HG03135 (cell line): ENCODE measurements at regions not wholly inside any gene's neighbourhood (a gene's known extent, or its start where the extent isn't known, plus 50 kb on each side); places are given as distances from the start of the nearest gene placed in this dataset.
"Not testable (repeated sequence)": the region's sequence is repeated elsewhere in the genome, so short reads cannot be mapped to it uniquely, and the experiment has no call there.

Experiments
- ATAC-seq: cut with Tn5 transposase; IDR thresholded peaks from one replicate; pipeline ENCODE4 v1.9.1; 2021; ENCODE audit warnings: mild to moderate bottlenecking, moderate library complexity; ENCODE audit not compliant: unreplicated experiment

DNA sequence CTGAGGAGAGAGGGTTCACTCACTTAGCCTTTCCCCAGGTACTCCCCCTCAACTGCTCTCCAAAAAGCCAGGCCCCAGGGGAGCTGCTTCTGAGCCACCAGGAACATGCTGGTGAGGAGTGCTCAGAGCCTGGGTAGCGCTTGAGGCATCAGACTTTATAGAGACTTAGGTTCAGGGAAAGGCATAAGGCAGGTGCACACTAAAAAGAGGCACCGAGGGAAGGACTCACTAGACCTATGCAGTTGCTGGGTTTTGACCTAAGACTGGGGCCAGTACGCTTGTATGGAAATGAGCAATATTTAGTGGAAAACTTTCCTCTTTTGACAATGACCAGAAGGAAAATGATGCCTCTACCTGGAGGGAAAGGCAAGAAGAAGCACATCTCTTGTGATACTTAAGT is 589.1 kb downstream of the RPIA start:
- ATAC-seq = not testable (repeated sequence)

GRCh38 chr2:89286448-89287080 is 595.1 kb downstream of the RPIA start:
- ATAC-seq = not testable (repeated sequence)

- ATAC-seq = not testable (repeated sequence)
These were observed 595.6 kb downstream of the RPIA start for GRCh38 chr2:89287084-89287483.

DNA sequence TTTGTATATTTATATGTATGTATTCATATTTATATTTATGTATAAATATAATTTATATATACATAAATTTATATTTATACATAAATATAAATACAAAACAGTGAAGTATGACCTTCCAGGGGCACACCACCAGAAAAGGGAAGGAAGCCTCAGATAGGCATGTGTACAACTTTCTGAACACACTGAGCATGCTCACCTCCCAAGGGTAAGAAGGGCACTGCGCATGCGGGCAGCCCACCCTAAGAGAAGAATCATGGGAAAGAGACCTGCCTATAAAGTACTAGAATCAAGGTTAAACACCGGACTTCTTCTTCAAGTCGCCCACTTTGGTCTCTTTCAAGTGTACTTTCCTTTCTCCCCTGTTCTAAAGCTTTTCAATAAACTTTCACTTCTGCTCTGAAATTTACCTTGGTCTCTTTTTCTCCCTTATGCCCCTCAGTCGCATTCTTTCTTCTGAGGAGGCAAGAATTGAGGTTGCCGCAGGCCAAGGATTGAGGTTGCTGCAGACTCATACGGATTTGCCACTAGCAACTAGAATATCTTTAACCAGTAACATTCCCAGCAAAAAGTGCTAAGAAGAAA is 600.3 kb downstream of the RPIA start:
- ATAC-seq = not testable (repeated sequence)

GRCh38 chr2:89293399-89293798 is 601.9 kb downstream of the RPIA start:
- ATAC-seq = not testable (repeated sequence)

DNA sequence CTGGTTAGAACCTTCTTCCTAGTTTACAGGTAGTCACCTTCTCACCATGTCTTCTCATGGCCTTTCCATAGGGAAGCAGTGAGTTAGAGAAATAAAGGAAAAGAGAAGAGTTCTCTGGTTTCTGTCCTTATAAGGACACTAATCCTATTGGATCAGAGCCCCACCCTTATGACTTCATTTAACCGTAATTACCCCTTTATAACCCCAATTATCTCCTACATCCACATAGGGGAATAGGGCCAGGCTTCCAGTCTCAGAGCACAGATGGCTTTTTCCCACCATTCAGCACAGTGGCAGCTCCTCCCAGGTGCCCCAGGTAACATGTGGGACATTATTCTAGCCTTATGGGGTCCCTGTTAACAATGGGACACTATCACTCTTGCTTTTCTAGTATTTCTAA is 602.9 kb downstream of the RPIA start:
- not testable (repeated sequence) for ATAC-seq

- ATAC-seq = not testable (repeated sequence)
These were observed 605.4 kb downstream of the RPIA start for GRCh38 chr2:89296820-89297398.

DNA sequence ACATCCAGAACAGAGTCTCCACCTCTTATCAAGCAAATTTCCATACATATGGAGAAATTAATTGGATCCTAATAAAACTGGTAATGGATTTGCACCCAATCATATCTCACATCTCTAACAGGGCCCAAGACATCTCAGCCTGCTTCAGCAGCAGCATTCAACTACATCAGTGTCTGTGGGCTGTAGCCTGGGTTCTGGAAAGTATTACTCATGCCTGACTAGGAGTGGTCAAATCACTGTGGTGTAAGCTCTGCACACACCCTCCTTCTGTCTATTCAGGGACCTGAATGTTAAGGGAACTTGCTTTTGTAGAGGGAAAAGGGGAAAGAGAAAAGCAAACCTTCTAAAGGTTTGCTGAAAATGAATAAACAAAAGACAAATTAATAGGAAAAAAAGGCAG is 607.7 kb downstream of the RPIA start:
- not testable (repeated sequence) for ATAC-seq

DNA sequence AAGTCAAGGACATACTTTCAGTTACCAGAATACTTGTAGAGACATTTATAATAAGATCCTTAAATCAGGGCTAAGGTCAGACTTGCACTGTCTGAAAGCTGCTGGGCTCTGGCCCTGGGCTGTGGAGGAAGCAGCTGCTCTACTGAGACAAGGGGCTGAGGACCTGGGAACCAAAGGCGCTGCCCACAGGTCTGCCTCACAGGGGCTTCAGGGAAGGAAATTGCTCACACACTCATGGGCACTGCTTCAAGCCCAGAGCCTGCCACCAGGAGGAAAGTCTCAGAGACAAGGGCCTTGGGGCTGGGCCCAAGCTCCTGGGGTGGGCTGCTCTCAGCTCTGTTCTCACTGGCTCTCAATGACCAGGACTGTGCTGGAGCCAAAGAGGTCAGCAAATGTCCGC is 614.1 kb downstream of the RPIA start:
- ATAC-seq = not testable (repeated sequence)

DNA sequence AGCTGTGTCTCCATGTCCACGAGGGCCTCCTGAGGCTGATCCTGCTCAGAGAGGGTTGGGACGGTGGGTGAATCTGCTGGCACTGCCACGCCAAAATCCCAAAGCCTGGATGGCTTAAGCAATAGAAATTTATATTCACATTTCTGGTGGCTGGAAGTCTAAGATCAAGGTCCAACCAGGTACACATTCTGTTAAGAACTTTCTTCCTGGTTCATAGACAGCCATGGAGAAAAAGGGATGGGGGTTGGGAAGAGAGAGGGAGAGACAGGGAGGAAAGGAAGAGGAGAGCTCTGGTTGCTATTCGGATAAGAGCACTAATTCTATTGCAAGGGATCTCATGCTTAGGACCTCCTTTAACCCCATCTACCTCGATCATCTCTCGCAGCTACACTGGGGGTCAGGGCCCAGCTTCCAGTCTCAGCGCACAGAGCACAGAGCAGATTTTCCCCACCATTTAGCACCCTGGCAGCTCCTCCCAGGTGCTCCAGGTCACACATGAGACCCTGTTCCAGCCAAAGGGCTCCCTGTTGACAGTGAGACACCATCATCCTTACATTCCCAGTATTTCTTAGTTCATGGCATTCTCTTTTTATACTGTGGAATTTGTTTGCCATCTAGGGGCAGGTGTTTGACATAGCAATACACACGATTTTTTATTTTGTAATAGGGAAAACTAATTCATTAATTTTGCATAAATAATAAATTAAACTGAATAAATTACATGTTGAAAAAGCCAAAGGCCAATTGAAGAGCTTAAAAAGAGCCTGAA is 615.6 kb downstream of the RPIA start:
- ATAC-seq = not testable (repeated sequence)

- not testable (repeated sequence) for ATAC-seq
These were observed 627.5 kb downstream of the RPIA start for GRCh38 chr2:89318990-89319389.

DNA sequence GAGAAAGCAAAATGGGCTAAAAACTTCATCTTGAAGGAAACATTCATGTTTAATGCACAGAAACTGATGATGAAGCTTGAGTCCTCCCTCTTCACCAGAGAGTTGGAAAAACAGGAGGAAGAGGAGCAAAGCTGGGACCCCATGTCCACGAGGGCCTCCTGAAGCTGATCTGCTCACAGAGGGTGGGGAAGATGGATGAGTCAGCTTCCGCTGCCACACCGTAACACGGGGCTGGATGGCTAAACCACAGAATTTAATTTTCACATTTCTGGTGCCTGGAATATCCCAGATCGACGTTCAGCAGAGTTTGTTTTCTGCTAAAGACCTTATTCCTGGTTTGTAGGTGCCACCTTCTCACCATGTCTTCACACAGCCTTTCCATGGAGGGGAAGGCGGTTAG is 634.4 kb downstream of the RPIA start:
- ATAC-seq = not testable (repeated sequence)

GRCh38 chr2:89326455-89326854 is 635.0 kb downstream of the RPIA start:
- not testable (repeated sequence) for ATAC-seq

- ATAC-seq = not testable (repeated sequence)
These were observed 637.3 kb downstream of the RPIA start for GRCh38 chr2:89328790-89329189.
